GM19240 (cell line): ENCODE measurements at regions not wholly inside any gene's neighbourhood (a gene's known extent, or its start where the extent isn't known, plus 50 kb on each side); places are given as distances from the start of the nearest gene placed in this dataset.

ENCODE experiments used
- DNase-seq: peaks from one replicate; pipeline ENCODE4 v3.0.0; 2011; ENCODE audit warnings: low spot score; ENCODE audit not compliant: insufficient read length

DNA sequence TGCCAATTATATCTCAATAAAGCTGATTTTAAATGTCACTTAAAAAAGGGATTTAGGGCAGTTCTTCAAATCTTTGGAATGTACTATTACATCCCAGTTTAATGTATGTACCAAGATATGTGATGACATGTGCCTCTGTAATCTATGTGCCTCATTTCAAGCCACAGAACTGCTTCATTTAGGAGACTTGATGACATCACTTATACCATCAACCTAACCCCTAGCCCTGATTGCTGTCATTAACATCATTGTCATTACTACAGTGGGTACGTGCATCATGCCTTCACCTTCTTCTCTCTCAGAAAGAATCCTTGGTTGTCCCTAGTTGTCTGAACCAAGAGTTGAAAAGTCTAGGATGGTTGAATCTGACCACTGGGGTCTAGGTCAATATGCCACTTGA, 134.3 kb upstream of the RAB11FIP2 start:
- no peak for DNase-seq

DNA sequence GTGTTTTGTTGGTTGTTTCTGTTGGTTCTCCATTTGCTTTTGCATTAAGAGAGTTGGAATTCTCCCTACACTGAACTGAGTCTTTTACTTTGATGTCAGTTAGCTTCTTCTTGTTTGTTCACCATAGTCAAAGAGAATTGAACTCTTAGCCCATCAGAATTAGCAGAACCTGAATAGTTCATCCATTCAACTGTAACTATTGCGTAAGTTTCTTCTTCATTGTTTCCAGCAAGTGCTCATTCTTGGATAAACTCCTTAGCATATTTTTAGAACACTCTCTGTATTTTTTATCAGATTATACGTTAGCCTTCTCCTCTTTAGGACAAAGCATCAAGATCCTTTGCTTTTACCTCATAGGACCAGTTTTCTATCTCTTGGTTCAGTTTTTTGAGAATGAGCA, 128.4 kb upstream of the RAB11FIP2 start:
- DNase-seq: no peak

DNA sequence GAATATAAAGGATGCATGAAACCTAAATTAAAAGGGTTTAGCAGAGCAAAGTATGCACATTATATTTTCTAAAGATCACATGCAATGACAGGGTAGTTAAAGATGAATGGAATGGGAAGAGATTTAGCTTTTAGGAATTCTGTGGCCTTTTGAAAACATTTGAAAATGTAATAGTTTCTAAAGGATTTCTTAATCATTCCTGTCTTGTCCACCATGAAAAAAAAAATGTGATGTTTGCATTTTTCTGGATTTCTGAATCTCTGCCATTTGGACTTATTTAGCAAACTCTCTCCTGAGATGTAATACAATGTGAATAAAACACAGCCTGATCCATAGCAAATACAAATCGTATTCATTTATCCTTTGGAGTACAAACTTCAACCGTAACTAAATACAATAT, 126.6 kb upstream of the RAB11FIP2 start:
- DNase-seq: no peak

DNA sequence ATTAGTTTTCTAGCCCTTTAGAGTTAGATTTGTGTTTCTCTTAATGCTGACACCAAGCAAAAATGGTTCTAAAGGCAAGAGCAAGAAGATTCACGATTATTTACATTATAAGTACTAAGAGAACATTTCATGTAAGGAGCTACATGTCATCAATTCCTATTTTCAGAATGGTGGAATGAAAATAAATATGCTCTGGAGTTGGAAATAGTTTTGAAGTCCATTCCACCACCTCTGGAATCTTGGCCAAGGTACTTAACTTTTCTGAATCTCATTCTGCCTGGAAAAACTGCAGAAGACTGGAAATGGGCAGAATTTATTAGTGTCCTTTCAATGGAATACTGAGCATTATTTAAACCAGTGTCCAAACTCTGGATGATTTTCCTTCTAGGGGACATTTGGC, 125.1 kb upstream of the RAB11FIP2 start:
- DNase-seq: no peak

DNA sequence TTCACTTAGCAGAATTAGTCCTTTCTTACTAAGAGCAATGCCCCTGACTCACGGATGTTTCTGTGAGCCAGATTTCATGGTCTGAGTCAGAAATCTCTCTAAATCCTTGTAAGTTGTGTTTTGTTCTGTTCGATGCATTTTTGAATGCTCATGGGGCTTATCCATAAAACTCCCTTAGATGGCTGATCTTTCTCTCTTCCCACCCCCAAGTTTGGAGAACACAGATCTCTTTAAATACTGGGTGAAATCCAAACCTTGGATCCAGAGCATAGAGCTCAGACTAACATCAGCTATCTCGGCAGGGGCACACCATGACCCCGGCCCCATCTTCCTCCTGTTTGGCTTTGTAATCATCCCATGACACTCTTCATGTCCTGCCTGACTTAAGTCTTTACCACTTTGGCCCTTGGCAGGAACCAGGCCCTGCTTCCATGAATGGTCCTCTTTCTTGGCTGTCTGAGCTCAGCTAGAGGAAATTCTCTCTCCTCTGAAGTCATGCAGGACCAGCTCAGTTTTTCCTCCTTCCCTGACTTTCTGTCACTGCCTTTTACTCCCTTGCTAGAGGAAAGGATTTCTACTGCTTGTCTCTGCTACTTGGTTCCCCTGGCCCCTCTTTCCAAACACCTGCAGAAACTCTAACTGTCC, 120.4 kb upstream of the RAB11FIP2 start:
- DNase-seq: no peak

DNA sequence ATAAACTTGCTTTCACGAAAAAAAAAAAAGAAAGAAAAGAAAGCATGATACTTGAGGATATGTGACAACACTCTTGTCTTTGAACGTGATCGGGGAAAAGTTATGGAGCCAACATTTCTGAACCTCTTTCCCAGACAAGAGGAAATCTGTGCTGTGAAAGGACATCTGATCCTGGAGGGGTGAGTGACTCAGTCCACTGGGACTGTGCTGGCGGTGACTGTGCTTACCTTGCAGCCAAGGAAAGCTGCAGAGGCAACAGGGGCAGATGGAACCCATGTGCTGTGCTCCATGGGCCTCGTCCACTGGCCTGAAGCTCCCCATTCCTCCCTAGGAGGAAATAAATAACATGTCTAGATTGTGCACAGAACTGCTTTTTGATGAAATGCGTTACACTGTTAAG, 116.5 kb upstream of the RAB11FIP2 start:
- DNase-seq: no peak

DNA sequence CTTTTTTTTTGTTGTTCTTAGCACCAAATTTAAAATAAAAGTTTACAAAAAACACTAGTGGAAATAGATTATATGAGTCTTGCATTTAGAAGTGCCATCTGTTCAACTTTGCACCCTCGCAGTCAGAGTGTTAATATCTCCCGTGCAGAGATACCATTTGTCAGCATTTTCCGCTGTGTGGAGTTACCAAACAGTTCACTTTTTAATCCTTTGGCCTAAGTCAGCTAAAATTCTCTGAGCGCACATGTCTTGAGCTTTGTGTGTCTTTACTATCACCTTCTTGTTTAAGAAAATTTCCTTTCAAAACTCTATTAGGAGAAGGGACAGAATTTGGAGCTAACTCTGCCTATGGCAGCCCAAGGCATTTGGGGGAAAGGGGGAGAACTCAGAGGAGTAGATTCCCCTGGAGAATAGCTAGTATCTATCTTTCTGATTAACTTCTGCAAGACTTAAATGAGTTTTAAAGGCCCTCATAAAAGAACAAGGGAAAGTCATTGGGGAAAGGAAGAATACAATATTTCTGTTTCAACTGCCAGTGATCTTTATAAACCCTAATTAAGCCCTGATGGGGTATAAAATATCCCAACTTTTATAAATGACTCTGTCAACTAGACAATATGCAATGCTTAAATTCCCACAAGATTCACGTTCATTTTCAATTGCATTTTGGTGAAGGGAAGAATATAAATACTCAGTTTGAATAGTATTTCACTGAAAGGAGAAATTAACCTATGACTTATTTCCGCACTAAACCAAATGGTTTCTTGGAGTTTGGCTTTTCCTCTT, 114.9 kb upstream of the RAB11FIP2 start:
- DNase-seq: no peak

DNA sequence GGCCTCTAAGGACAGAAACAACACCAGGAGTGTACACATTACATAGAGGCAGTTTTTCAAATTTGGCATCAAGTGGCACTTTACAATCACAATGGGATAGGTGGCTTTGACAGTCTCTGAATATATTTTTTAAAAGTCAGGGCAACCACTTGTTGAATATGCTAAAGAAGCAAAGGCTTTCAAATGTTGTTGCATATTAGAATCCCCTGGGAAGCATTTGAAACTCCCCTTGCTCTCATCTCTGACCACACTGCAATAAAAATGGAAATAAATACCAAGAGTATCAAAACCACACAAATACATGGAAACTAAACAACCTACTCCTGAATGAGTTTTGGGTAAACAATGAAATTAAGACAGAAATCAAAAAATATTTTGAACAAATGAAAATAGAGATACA, 106.5 kb upstream of the RAB11FIP2 start:
- DNase-seq: no peak

DNA sequence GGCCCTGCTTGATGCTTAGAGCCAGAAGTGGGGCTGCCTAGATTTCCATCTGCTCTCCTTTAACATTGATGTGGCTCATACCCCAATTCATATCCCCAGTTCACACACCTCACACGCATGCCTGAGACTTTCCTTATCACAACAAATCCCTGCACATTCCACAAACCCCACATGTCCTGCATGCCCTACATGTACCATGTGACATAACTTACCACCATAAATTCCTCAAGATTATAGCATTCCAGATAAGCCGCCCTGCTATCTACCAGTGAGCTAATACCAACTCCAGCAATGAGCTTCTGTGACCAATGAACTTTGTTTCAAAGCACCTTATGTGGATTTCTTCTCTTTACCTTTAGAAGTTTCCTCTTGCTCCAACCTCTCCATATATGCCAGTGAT, 104.7 kb upstream of the RAB11FIP2 start:
- no peak for DNase-seq

DNA sequence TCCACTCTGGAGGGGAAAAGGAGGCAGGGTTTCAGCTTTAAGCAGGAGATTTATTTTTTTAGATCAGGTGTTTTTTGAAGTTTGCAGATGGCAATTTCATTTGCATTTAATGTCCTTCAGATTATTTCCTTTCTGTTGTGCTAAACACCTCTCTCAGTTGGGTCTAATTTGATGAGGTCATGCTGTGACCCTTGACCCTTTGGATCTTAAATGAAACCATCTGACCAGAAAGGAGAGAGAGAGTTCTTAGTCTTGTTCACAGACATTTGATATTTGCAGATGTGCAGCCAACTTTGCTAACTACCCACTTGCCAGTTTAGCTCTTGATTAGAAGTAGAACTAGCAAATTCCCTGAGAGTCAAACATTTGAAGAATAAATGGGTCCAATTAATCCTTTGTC, 101.5 kb upstream of the RAB11FIP2 start:
- DNase-seq: no peak

DNA sequence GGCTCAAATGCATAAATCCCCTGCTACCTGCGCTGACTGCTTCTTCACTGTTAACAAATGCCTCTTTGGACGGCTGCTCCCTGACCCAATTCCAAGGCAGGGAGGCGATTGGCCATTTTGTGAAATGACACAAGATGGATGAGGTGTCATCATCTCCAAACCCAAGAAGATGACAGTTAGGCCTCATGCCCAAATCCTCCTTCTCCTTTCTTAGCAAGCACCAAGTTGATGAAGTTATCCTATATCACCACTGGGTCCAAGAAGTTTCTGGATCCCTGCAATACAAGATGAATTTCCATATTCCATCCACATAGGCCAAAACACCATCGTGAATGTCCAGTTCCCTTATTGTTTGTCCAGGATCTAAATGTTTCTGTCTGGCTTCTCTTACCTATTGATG, 98.5 kb upstream of the RAB11FIP2 start:
- DNase-seq: no peak

DNA sequence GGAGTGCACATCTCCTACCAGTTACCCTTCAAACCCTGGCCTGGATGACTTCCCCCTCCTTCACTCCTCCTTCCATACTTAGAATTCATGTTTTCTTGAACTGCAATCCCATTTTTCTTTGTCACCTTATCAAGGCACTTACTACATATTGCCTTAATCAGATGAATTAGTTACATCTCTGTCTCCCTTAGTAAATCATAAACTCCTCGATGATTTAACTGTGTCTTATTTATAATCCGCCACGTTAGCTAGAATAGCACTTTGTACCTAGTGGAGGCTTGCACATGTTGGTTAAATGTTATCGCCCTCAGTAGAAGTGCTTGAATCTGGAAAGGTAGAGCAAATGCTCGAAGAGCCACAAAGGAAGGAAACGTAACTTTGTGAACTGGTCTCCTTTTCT, 94.7 kb upstream of the RAB11FIP2 start:
- DNase-seq: no peak

DNA sequence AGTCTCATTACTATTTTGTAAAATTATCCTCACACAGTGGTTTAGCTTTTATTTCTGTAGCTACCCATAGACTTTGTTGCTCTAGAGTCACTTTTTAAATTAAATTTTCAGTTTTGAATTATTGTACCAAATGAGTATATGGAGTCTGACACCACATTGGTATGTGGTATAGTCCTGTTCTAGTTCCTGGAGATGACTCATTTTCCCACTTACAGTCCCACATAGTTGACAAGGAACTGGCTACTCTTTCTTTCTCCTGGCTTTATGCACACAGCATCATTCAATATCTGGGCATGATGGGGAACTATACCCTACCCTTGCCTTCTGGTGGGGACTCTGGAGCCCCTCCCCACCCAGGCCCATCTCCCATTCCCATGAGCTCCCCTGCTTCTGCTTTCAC, 92.6 kb upstream of the RAB11FIP2 start:
- no peak for DNase-seq

DNA sequence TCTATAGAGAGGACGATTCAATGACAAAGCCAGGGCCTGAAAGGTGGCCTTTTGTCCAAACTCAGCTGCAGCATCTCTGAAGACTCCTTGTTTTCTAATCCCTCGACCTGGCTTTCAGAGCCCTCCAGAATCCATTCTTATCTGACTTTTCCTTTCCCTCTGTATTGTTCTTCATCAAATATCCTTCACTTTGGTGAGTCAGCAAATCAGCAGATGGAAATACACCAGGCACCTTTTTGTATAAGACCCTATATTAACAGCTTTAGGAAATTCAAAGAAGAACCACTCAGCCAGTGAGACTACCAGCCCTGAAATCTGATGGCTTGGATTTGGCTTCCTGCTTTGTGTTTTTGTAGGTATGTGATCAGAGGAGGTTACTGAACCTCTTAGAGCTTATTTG, 81.9 kb upstream of the RAB11FIP2 start:
- no peak for DNase-seq

DNA sequence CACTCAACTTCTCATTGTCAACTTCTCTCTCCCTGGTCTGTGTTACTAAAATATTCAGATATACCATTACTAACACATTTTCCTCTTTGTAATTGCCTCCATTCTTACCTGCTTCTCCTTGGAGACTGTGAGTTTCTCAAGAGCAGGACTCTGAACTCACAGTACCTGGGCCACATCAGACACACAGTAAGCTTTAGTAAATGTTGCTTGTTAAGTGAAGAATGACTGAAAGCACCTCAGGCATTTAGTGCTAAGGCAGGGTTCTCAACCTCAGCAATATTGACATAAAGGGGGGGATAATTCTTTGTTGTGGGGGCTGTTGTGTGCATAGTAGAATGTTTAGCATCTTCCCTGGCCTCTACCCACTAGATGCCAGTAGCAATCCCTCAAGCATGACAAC, 72.0 kb upstream of the RAB11FIP2 start:
- no peak for DNase-seq

DNA sequence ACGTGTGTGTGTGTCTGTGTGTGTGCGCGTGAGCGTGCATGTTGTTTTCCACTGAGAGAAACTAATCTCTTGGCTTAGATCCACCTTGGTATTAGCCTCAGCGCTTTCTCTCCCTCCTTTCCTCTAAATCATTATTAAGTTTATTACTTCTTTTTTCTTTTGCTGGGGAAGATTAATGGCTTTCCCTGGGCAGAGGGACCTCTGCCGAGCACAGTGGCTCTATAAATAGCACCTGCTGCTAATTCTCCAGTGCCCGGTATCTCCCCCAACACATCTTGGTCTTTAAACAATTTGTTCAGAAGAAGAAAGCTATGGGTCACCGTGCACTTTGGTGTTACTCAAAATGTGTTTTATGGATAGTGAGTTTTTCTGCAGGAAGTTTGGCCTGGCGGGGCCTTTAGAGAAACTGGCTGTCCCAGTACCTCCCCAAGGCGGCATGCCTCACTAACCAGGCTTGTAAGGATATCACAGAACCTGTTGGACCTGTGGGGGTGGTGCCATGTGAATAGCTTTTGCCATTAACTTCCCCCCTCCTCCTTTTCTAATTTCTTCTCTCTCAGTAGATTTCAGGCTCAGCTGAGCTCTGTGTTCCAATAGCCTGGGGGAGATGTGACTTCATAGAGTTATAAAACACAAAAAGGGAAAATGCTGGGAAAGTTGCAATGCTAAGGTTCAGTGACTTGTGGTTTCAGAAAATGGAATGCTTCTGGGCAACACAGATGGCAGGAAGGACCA, 70.1 kb upstream of the RAB11FIP2 start:
- no peak for DNase-seq

DNA sequence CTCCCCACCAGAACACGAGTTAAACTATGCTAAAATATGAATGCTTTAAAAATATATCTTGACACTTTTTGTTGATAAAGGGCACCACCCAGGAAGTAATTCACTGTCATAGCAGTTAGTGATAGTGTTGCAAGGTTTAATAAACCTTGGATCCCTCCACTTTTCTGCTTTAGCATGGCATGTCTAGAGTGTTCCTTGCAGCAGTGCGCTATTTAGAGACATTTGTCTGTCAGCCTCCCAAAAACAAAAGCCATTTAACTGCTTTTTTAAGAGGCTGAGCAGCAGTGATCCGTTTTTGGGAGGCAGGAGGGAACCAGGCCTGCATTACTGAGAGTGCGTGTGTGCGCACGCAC, 69.6 kb upstream of the RAB11FIP2 start:
- DNase-seq: no peak

DNA sequence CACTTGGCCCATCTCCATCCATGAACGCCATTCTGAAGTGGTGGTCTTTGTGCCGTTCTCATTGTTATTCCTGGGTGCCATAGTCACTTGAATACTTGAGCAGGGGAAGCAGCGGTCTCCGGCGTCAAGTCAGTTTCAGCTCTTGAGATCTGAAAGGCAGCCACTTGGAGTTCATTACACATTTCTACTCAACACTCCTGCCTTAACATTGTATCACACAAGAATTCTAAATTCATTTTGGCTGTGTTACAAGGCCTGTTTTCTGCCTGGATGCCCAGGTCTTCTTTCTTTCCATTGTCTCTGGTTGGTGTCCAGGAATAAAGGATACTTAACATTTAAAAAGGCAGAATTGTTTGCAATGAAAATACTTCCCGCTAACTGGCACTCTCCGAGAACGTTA, 69.0 kb upstream of the RAB11FIP2 start:
- no peak for DNase-seq

DNA sequence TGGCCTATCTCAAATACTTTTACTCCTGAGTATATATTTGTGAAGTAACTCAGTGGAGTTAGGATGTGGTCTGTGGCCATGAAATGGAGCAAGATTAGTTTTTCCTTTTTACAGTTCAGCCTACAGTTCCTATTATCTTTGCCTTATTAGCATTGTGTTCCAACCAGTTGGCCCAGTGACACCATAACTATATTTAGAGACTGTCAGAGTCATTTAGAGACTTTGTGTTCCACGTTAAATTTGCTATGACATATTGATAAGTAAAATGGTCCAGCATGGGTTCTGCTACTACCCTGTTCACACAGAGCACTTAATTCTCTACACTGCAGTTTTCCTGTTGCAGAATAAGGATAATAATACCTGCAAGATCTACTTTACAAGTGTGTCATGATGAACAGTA, 68.3 kb upstream of the RAB11FIP2 start:
- no peak for DNase-seq

DNA sequence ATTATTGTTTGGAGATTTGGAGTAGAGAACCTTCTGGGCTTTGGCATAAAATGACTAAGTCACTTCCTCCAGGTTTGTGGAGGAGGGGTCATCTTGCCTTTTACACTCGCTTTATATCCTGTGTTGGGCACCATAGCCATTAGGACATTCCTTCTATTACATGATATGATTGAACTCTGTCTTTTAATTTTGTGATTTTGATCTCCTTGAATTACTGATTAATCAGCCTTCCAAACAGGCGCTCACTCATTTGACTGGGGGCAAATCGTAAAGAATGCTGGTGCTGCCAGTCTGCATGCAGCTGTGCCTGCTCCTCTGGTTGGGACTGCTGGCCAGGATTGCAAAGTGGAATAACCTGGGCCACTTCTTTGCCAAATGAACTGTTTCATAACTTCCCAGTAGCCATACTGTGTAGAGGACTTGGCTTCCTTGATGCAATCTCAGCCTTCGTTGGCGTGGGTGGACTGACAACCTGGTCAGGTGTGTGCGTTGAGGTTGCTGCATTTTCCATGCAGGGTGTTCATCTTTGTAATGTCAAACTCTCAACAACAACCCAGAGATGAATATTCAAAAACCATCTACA, 65.9 kb upstream of the RAB11FIP2 start:
- no peak for DNase-seq

DNA sequence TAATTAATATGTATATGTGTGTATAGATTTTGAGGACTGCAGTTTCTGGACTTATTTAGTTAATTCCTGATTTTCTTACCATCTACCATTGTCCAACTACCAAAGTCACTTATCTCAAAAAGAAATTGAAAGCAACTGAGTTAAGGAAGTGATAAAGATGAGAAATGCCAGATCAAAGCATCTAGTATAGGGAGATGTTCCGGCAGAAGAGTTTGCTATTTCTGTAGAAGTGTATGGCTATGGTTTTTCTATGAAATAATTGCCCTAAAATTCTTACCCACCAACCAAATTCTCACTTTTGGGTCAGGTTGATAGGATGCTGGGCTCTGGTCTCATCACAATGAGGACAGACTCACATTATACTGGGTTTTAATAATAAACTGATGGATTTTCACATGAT, 64.0 kb upstream of the RAB11FIP2 start:
- no peak for DNase-seq
